Activated naive CD4-positive, alpha-beta T cell treated with anti-CD3 and anti-CD28 coated beads, Interleukin-2, amount 50 U/mL, for 72 hours (primary cell): ENCODE measurements at regions not wholly inside any gene's neighbourhood (a gene's known extent, or its start where the extent isn't known, plus 50 kb on each side); places are given as distances from the start of the nearest gene placed in this dataset.

Experiments
- ATAC-seq, 2 donors: fragments of 150-1000 bp; cut with Tn5 transposase; 2 replicates each; pipeline ENCODE4 v1.10.0; 2021; ENCODE audit warnings: mild to moderate bottlenecking in 2 of 2, moderate library complexity in 2 of 2
- DNase-seq, 2 donors: peaks; one replicate each; pipeline ENCODE4 v3.0.0; 2021 to 2022; ENCODE audit warnings: low spot score in 2 of 2
- H3K27ac Mint-ChIP-seq, 2 donors: one replicate each; pipeline ENCODE4 v1.8.0; 2022; ENCODE audit warnings: mild to moderate bottlenecking in 2 of 2, mixed read lengths in 2 of 2
- H3K36me3 Mint-ChIP-seq, 2 donors: one replicate each; pipeline ENCODE4 v1.8.0; 2022; ENCODE audit warnings: mixed read lengths in 2 of 2
- H3K9me3 Mint-ChIP-seq, 2 donors: one replicate each; pipeline ENCODE4 v1.8.0; 2022; ENCODE audit warnings: mixed read lengths in 2 of 2

GRCh38 chr11:92790366-92790765 lies 179.1 kb upstream of the MTNR1B start:
- peaks cover 0 to 6% of the 10 kb centered on the region in 2 donors for H3K9me3 Mint-ChIP-seq
- DNase-seq (no peak), ATAC-seq (no peak)
- H3K27ac Mint-ChIP-seq: no peak overlapping the region
- no peaks in the 10 kb centered on the region for H3K36me3 Mint-ChIP-seq

GRCh38 chr11:92790926-92791616 lies 178.4 kb upstream of the MTNR1B start:
- H3K36me3 Mint-ChIP-seq: no peaks in the 10 kb centered on the region
- no peak for ATAC-seq
- H3K9me3 Mint-ChIP-seq: peaks cover 0 to 6% of the 10 kb centered on the region in 2 donors
- DNase-seq: no peak
- no peak overlapping the region for H3K27ac Mint-ChIP-seq

GRCh38 chr11:92791886-92792285 lies 177.6 kb upstream of the MTNR1B start:
- Mint-ChIP-seq H3K36me3 (no peaks in the 10 kb centered on the region), H3K9me3 (peaks cover 0 to 6% of the 10 kb centered on the region in 2 donors), H3K27ac (no peak overlapping the region)
- ATAC-seq (no peak), DNase-seq (no peak)

- DNase-seq: no peak
- no peaks in the 10 kb centered on the region for H3K36me3 Mint-ChIP-seq
- H3K9me3 Mint-ChIP-seq: peaks cover 5 to 8% of the 10 kb centered on the region in 2 donors
- H3K27ac Mint-ChIP-seq: no peak overlapping the region
- no peak for ATAC-seq
Observed at GRCh38 chr11:92793189-92793588, 176.3 kb upstream of the MTNR1B start.

GRCh38 chr11:92794783-92795182 lies 174.7 kb upstream of the MTNR1B start:
- Mint-ChIP-seq H3K27ac (no peak overlapping the region), H3K36me3 (no peaks in the 10 kb centered on the region), H3K9me3 (peaks cover 5 to 10% of the 10 kb centered on the region in 2 donors)
- DNase-seq (no peak), ATAC-seq (no peak)

GRCh38 chr11:92796744-92797143 lies 172.7 kb upstream of the MTNR1B start:
- Mint-ChIP-seq H3K9me3 (peaks cover 10 to 16% of the 10 kb centered on the region in 2 donors), H3K36me3 (no peaks in the 10 kb centered on the region), H3K27ac (no peak overlapping the region)
- DNase-seq: no peak
- ATAC-seq: no peak

DNA sequence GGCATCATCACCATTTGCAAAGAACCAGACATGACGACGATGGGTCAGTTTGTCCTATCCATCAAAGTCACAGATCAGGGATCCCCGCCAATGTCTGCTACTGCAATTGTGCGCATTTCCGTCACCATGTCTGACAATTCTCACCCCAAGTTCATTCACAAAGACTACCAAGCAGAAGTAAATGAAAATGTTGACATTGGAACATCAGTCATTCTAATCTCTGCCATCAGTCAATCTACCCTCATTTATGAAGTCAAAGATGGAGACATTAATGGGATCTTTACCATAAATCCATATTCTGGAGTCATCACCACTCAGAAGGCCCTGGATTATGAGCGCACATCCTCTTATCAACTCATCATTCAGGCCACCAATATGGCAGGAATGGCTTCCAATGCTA lies 171.6 kb upstream of the MTNR1B start:
- Mint-ChIP-seq H3K9me3 (peaks cover 10 to 13% of the 10 kb centered on the region in 2 donors), H3K27ac (no peak overlapping the region), H3K36me3 (no peaks in the 10 kb centered on the region)
- DNase-seq (no peak), ATAC-seq (no peak)

GRCh38 chr11:92801685-92802084 lies 167.8 kb upstream of the MTNR1B start:
- Mint-ChIP-seq H3K36me3 (no peaks in the 10 kb centered on the region), H3K27ac (no peak overlapping the region), H3K9me3 (peaks cover 10 to 17% of the 10 kb centered on the region in 2 donors)
- ATAC-seq (no peak), DNase-seq (no peak)

DNA sequence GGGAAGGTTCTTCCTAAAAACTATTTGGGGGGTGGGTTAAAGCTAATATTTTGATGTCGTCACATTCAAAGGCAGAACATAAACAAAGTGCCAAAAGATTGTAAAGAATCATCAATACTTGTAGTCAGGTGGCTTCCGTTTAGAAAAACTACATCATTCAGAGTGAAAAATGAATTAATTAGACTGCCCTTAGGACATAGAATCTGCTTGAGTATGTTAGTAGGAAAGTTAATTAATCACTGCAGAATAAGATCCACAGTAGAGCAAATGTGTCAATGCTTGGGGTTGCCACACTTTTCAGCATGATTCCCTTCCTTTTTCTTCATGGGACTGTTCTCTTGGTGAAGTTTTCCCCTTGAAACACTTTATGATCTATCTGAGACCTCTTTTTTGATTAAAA lies 166.8 kb upstream of the MTNR1B start:
- no peaks in the 10 kb centered on the region for H3K36me3 Mint-ChIP-seq
- no peak for ATAC-seq
- DNase-seq: no peak
- H3K27ac Mint-ChIP-seq: no peak overlapping the region
- peaks cover 9 to 17% of the 10 kb centered on the region in 2 donors for H3K9me3 Mint-ChIP-seq

DNA sequence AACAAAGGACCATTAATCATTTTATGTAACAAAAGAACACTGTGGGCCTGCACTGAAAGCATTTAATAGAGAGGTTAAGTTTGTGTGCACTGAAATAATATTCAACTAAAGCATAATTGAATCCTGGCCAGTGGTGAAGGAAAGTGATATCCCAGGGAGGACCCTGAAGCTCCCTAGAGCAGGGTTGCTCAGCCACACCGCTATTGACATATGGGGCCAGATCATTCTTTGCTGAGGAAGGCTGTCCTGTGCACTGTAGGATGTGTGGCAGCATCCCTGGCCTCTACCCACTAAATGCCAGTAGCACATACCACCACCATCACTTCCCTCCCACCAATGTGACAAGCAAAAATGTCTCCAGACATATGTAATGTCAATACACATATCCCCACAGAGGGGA lies 166.1 kb upstream of the MTNR1B start:
- Mint-ChIP-seq H3K36me3 (no peaks in the 10 kb centered on the region), H3K9me3 (peaks cover 5 to 13% of the 10 kb centered on the region in 2 donors), H3K27ac (no peak overlapping the region)
- ATAC-seq: no peak
- no peak for DNase-seq

DNA sequence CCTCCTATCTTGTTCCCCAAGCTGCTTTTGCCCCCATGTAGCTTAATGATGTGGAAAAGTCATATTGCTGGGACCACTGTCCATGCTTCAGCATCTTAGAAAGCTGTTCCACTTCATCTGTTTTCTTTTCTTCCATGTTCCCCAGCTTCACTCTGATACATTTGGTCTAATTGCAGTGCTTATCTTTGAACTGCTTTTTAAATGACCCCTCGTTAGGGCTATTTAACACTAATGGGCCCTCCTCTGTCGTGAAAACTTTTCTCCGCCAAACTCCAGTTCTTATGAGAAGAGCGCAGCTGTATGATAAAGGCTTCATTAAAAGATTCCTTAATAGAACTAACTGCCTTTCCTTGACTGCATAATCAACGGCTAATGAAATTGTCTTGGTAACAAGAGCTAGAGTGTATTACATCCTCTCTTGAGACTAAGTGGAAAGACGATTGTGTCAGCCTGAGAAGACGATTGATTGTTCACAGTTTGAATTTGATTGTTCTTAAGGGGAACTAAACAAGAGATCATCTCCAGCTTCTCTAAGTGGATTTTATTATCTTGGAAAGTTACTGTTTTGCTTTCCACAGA lies 165.0 kb upstream of the MTNR1B start:
- DNase-seq (no peak), ATAC-seq (no peak)
- Mint-ChIP-seq H3K9me3 (peaks cover 5 to 13% of the 10 kb centered on the region in 2 donors), H3K27ac (no peak overlapping the region), H3K36me3 (no peaks in the 10 kb centered on the region)

GRCh38 chr11:92808022-92808421 lies 161.4 kb upstream of the MTNR1B start:
- Mint-ChIP-seq H3K27ac (no peak overlapping the region), H3K36me3 (no peaks in the 10 kb centered on the region), H3K9me3 (peaks cover 0 to 4% of the 10 kb centered on the region in 2 donors)
- no peak for DNase-seq
- ATAC-seq: no peak

DNA sequence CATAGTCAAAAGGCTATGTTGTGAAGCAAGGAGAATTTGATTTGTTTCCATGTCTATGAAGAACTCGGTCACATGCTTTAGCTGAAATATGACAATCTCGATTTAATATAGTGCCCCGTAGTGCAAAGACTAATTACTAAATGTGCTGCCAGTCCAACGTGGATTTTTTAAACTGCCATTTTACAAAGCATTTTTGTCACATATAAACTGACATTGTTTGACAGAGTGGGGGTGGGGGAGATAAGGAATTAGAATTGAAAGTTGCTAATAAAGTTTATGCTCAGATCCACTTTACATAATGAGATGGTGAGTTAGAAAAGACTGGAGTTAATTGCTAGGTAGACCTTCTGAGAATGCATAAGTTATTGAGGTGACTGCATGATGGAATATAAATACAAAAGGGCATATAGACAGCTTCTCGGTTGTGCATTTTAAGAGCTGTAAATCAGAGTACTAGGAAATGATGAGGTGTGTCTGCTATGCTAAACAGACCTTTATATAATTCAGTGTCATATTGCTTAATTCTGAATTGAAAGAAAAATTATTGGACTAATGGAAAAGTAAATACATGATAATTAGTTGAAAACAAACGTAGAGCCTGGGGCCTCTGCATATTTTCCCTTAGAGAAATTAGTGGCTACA lies 158.9 kb upstream of the MTNR1B start:
- H3K27ac Mint-ChIP-seq: no peak overlapping the region
- DNase-seq: no peak
- no peaks in the 10 kb centered on the region for H3K9me3 Mint-ChIP-seq
- ATAC-seq: no peak
- H3K36me3 Mint-ChIP-seq: no peaks in the 10 kb centered on the region

GRCh38 chr11:92811341-92811740 lies 158.1 kb upstream of the MTNR1B start:
- Mint-ChIP-seq H3K36me3 (no peaks in the 10 kb centered on the region), H3K27ac (no peak overlapping the region), H3K9me3 (peaks cover 0 to 4% of the 10 kb centered on the region in 2 donors)
- ATAC-seq (no peak), DNase-seq (no peak)

DNA sequence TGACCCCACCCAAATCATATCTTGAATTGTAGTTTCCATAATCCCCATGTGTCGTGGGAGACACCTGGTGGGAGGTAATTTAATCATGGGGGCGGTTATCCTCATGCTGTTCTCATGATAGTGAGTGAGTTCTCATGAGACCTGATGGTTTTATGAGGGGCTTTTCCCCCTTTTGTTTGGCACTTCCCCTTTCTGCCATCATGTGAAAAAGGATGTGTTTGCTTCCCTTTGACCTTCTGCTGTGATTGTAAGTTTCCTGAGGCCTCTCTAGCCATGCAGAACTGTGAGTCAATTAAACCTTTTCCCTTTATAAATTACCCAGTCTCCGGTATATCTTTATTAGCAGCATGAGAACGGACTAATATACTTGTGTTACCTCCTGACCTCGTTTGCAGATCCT lies 156.6 kb upstream of the MTNR1B start:
- no peaks in the 10 kb centered on the region for H3K36me3 Mint-ChIP-seq

DNA sequence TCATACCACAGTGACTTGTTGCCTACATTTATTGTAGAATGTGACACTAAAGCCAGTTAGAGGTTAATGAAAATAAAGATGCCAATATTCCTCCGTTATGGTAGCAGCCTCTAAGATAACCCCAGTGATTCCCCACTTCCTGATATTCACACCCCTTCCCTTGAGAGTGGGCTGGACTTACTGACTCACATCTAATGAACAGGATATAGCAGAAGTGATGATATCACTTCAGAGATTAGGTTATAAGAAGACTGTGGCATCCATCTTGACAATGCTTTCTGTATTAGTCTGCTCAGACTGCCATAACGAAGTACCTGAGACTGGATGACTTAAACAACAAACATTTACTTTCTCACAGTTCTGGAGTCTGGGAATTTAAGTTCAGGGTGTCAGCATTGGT lies 149.6 kb upstream of the MTNR1B start:
- peaks cover 0 to 5% of the 10 kb centered on the region in 2 donors for H3K36me3 Mint-ChIP-seq
- H3K9me3 Mint-ChIP-seq: peaks cover 4 to 5% of the 10 kb centered on the region in 2 donors
- ATAC-seq (no peak), DNase-seq (no peak)
- no peak overlapping the region for H3K27ac Mint-ChIP-seq

More for the DNA sequence above, 156.6 kb upstream of the MTNR1B start:
- DNase-seq: no peak
- no peak for ATAC-seq
- no peak overlapping the region for H3K27ac Mint-ChIP-seq
- H3K9me3 Mint-ChIP-seq: peaks cover 0 to 4% of the 10 kb centered on the region in 2 donors

- Mint-ChIP-seq H3K9me3 (peaks cover 3 to 5% of the 10 kb centered on the region in 2 donors), H3K36me3 (peaks cover 0 to 5% of the 10 kb centered on the region in 2 donors), H3K27ac (no peak overlapping the region)
- DNase-seq (no peak), ATAC-seq (no peak)
Observed at GRCh38 chr11:92820860-92821259, 148.6 kb upstream of the MTNR1B start.

DNA sequence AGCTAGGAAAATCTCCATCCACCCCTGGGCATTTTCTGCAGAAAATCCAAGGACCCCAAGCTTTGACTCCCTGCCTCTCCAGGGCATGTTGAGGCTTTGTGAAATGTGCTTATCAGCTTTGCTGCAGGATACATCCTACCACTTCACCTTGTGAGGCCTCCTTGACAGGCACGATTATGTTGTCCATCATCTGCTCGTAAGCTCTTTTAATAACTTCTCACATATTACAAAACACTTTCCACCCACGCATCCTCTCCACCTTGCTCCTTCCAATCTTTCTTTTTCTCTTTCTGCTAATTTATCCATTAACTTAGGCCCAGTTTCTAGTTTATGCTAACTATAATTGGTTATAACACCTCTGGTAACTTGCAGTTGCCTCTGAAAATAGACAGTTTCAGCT lies 147.0 kb upstream of the MTNR1B start:
- Mint-ChIP-seq H3K9me3 (peaks cover 0 to 5% of the 10 kb centered on the region in 2 donors), H3K36me3 (peaks cover 0 to 5% of the 10 kb centered on the region in 2 donors), H3K27ac (no peak overlapping the region)
- ATAC-seq: no peak
- no peak for DNase-seq
